ENCODE measurements at regions not wholly inside any gene's neighbourhood (a gene's known extent, or its start where the extent isn't known, plus 50 kb on each side); places are given as distances from the start of the nearest gene placed in this dataset.
"Not testable (repeated sequence)": the region's sequence is repeated elsewhere in the genome, so short reads cannot be mapped to it uniquely, and the experiment has no call there.

GRCh38 chr6:99802396-99803031 is 191.5 kb downstream of the MCHR2 start:
- DNase-seq: no peak

GRCh38 chr6:99808992-99809391 is 185.0 kb downstream of the MCHR2 start:
- DNase-seq: no peak

GRCh38 chr6:99810295-99810694 is 183.7 kb downstream of the MCHR2 start:
- DNase-seq: no peak

GRCh38 chr6:99810942-99811620 is 182.9 kb downstream of the MCHR2 start:
- no peak for DNase-seq

- DNase-seq: no peak
Observed at GRCh38 chr6:99811636-99812035, 182.4 kb downstream of the MCHR2 start.

GRCh38 chr6:99813565-99813964 is 180.5 kb downstream of the MCHR2 start:
- DNase-seq: no peak

GRCh38 chr6:99814230-99814928 is 179.6 kb downstream of the MCHR2 start:
- DNase-seq: no peak

- DNase-seq: no peak
Observed at GRCh38 chr6:99816795-99817194, 177.2 kb downstream of the MCHR2 start.

GRCh38 chr6:99818161-99818560 is 175.9 kb downstream of the MCHR2 start:
- no peak for DNase-seq

- DNase-seq: no peak
Observed at GRCh38 chr6:99819853-99820252, 174.2 kb downstream of the MCHR2 start.

GRCh38 chr6:99821164-99821563 is 172.9 kb downstream of the MCHR2 start:
- DNase-seq: no peak

GRCh38 chr6:99822741-99823512 is 171.1 kb downstream of the MCHR2 start:
- peak in 1 of 14 donors; percentile 33 for DNase-seq

- not testable (repeated sequence) for DNase-seq
Observed at GRCh38 chr6:99823513-99824235, 170.3 kb downstream of the MCHR2 start.

GRCh38 chr6:99833034-99833433 is 161.0 kb downstream of the MCHR2 start:
- DNase-seq: no peak

- DNase-seq: no peak
Observed at GRCh38 chr6:99836471-99836870, 157.6 kb downstream of the MCHR2 start.

GRCh38 chr6:99838607-99839006 is 155.4 kb downstream of the MCHR2 start:
- DNase-seq: no peak

- DNase-seq: no peak
Observed at GRCh38 chr6:99841297-99841696, 152.7 kb downstream of the MCHR2 start.

- no peak for DNase-seq
Observed at GRCh38 chr6:99846006-99846405, 148.0 kb downstream of the MCHR2 start.

GRCh38 chr6:99850841-99851240 is 143.2 kb downstream of the MCHR2 start:
- DNase-seq: no peak

GRCh38 chr6:99852031-99852430 is 142.0 kb downstream of the MCHR2 start:
- DNase-seq: no peak

GRCh38 chr6:99867026-99867425 is 127.0 kb downstream of the MCHR2 start:
- no peak for DNase-seq

- peak in 11 of 14 donors; percentile 0 to 60 (median 40) for DNase-seq
Observed at GRCh38 chr6:99868074-99868702, 125.8 kb downstream of the MCHR2 start.
